Tongue (tissue), 2 donors: ENCODE measurements at regions not wholly inside any gene's neighbourhood (a gene's known extent, or its start where the extent isn't known, plus 50 kb on each side); places are given as distances from the start of the nearest gene placed in this dataset. TPM values are rescaled to one million over a fixed set of nuclear protein-coding genes. Genes with fewer than 3 reads are reported as not detected.

ENCODE experiments used
- DNase-seq: peaks from one replicate; pipeline ENCODE4 v3.0.0-alpha.2; 2015
- small RNA-seq: library from RNA; depleted of rRNA; stranded (forward); fragments of <200 nt; gene quantifications from one replicate; pipeline ENCODE3, GENCODE V24; 2014; ENCODE audit warnings: low replicate concordance

DNA sequence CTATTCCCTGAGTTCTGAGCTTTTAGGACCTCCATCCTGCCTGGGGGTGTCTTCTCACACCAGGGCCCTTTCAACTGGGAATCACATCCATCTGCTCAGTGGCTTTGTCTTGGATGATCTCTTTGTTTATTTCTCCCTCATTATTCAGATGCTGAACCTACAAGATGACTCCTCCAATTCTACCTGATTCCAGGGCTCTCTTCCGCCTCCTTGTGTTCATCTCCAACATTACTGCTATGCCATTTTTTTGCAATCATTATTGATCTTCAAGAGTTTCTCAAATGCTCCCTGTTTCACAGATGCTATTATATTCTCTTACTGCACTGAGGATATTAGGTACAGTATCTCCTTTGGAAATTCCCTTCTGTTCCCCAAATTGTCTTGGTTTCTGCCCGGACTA lies 307.7 kb downstream of the SHANK2 start:
- no peak for DNase-seq

- DNase-seq = no peak
Observed at GRCh38 chr11:70948398-70948797, 304.0 kb downstream of the SHANK2 start.

DNA sequence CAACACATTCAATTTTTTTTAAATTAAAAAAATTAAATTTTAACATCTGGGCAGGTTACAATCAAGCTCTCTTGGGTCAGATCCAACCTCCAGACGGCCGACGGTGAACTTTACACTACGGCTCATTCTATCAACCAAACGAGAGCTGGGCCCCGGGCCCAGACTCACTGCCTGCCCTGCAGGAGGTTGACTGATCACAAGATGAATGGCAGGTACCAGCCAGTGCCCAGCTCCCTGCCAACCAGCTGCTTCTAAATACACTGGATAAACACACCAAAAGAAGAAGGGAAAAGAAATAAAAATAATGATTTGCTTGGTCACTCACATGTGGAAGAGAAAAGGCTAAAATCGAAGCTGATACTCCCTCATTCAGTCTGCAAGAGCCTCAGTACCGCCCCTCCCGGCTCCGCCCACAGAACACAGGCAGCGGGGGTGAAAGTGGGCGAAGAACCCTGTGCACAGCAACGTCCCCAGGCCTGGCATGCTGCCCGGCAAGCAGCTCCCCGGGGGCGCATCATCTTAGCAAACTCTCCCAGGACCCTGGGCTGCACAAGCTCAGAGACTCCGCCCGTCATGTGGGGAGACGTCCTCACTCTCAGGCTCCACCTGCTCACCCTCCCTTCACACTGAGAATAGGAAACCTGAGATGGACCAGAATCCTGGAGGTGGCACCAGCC lies 303.4 kb downstream of the SHANK2 start:
- peak; percentile 23 for DNase-seq

DNA sequence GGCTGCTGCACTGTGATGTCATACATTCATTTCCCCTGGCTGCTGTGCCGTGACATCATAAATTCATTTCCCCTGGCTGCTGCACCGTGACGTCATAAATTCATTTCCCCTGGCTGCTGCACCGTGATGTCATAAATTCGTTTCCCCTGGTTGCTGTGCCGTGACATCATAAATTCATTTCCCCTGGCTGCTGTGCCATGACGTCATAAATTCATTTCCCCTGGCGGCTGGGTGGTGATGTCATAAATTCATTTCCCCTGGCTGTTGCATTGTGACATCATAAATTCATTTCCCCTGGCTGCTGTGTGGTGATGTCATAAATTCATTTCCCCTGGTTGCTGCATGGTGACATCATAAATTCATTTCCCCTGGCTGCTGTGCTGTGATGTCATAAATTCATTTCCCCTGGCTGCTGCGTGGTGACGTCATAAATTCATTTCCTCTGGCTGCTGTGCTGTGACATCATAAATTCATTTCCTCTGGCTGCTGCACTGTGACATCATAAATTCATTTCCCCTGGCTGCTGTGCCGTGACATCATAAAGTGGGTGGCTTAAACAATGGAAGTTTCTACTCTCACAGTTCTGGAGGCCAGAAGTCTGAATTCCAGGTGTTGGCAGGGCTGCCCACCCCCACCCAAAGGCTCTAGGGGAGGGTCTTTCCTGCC lies 301.1 kb downstream of the SHANK2 start:
- DNase-seq = no peak

GRCh38 chr11:70952191-70952590 lies 300.2 kb downstream of the SHANK2 start:
- DNase-seq = peak; percentile 28

GRCh38 chr11:70953720-70954119 lies 298.7 kb downstream of the SHANK2 start:
- no peak for DNase-seq

GRCh38 chr11:70954471-70954870 lies 297.9 kb downstream of the SHANK2 start:
- no peak for DNase-seq

Small RNA genes lying in the stretch of these regions (small RNA-seq; reads per million reads assigned to genes)
- gene MIR3664 (0.05 reads per million), gene RF00019 (not detected)
